WTC11 (cell line): ENCODE measurements at regions not wholly inside any gene's neighbourhood (a gene's known extent, or its start where the extent isn't known, plus 50 kb on each side); places are given as distances from the start of the nearest gene placed in this dataset.

Experiments used
- CDX4 ChIP-seq: fragments of 250-450 bp; sonication (Bioruptor Pico); IDR thresholded peaks from 2 replicates; pipeline ENCODE4 v1.9.0; 2021; ENCODE audit warnings: moderate library complexity, mild to moderate bottlenecking, inconsistent platforms, borderline replicate concordance
- CTCF ChIP-seq: fragments of 200-600 bp; IDR thresholded peaks from 2 replicates; pipeline ENCODE4 v1.8.0; 2022; ENCODE audit warnings: antibody characterized with exemption
- E2F5 ChIP-seq: sonication (generic); formaldehyde crosslinking; IDR thresholded peaks from 2 replicates; pipeline ENCODE4 v1.8.1; 2022; ENCODE audit warnings: mild to moderate bottlenecking, moderate library complexity, missing genetic modification reagents
- GTF2I ChIP-seq: fragments of 250-450 bp; sonication (Bioruptor Pico); conservative IDR thresholded peaks from 2 replicates; pipeline ENCODE4 v1.4.0; 2021; ENCODE audit warnings: mild to moderate bottlenecking
- USF1 ChIP-seq: sonication (generic); formaldehyde crosslinking; IDR thresholded peaks from 2 replicates; pipeline ENCODE4 v1.8.0; 2022; ENCODE audit warnings: mild to moderate bottlenecking, missing genetic modification reagents
- USF2 ChIP-seq: sonication (generic); formaldehyde crosslinking; IDR thresholded peaks from 2 replicates; pipeline ENCODE4 v1.8.1; 2023; ENCODE audit warnings: mild to moderate bottlenecking, missing genetic modification reagents, moderate library complexity
- ZBTB21 ChIP-seq: sonication (generic); formaldehyde crosslinking; IDR thresholded peaks from 2 replicates; pipeline ENCODE4 v1.8.1; 2023; ENCODE audit warnings: mild to moderate bottlenecking, missing genetic modification reagents, borderline replicate concordance
- ZBTB43 ChIP-seq: sonication (generic); formaldehyde crosslinking; IDR thresholded peaks from 2 replicates; pipeline ENCODE4 v1.8.1; 2023; ENCODE audit warnings: mild to moderate bottlenecking, missing genetic modification reagents
- ZNF121 ChIP-seq: sonication (generic); formaldehyde crosslinking; IDR thresholded peaks from 2 replicates; pipeline ENCODE4 v1.8.0; 2023; ENCODE audit warnings: missing genetic modification reagents
- ZNF416 ChIP-seq: fragments of 250-450 bp; sonication (Bioruptor Pico); IDR thresholded peaks from 2 replicates; pipeline ENCODE4 v1.9.0; 2021; ENCODE audit warnings: mild to moderate bottlenecking, inconsistent platforms

GRCh38 chr3:144511346-144511745 is 539.7 kb downstream of the DIPK2A start:
- TF ChIP-seq CTCF (no peak), ZBTB21 (CRISPR knock-in tag) (no peak), CDX4 (CRISPR knock-in tag) (no peak), GTF2I (no peak), ZNF121 (no peak), ZBTB43 (CRISPR knock-in tag) (no peak), USF2 (CRISPR knock-in tag) (no peak), E2F5 (CRISPR knock-in tag) (no peak), USF1 (CRISPR knock-in tag) (no peak), ZNF416 (CRISPR knock-in tag) (no peak)
